B cell (primary cell): ENCODE measurements at regions not wholly inside any gene's neighbourhood (a gene's known extent, or its start where the extent isn't known, plus 50 kb on each side); places are given as distances from the start of the nearest gene placed in this dataset.

Experiments used
- ATAC-seq: fragments of 200-7000 bp; cut with Tn5 transposase; one replicate; pipeline ENCODE4 v1.10.0; 2021; ENCODE audit warnings: low read depth, mild to moderate bottlenecking, moderate number of reproducible peaks, moderate library complexity
- CTCF ChIA-PET: fragments of 350-600 bp; sonication (Branson Sonifier 250); formaldehyde crosslinking; loops from one replicate; lab custom pipeline; 2021; ENCODE audit warnings: antibody characterized with exemption, inconsistent platforms; lab: Charles Lee
- POLR2A ChIA-PET: fragments of 350-600 bp; sonication (Branson Sonifier 250); formaldehyde crosslinking; loops from one replicate; lab custom pipeline; 2021; ENCODE audit warnings: antibody characterized with exemption; lab: Charles Lee
- DNase-seq: peaks from one replicate; pipeline ENCODE4 v3.0.0; 2013
- H2AFZ ChIP-seq: 2 replicates; pipeline ENCODE4 v1.6.1; 2012; ENCODE audit warnings: mild to moderate bottlenecking, low read depth, low read length; ENCODE audit not compliant: insufficient read depth, poor library complexity, severe bottlenecking
- H3K27ac ChIP-seq, 2 donors: 1 replicate in 1 of 2; 2 replicates in 1 of 2; pipeline ENCODE4 v1.5.1; 2012 to 2013; ENCODE audit warnings: low read length in 2 of 2, mild to moderate bottlenecking in 2 of 2, moderate library complexity in 1 of 2
- H3K27me3 ChIP-seq, 4 experiments: fragments of 200-600 bp in 1 of 4; sonication (generic) in 1 of 4; replicated peaks in 1 of 4; 1 replicate in 2 of 4; 2 replicates in 2 of 4; pipeline versions ENCODE4 v1.6.1 to v1.7.0; 2013 to 2016; ENCODE audit warnings: low read length in 3 of 4, mild to moderate bottlenecking in 2 of 4, mixed read lengths in 1 of 4, moderate library complexity in 1 of 4; ENCODE audit not compliant: insufficient read depth in 4 of 4, control insufficient read depth in 3 of 4; ENCODE audit errors: control extremely low read depth in 1 of 4
- H3K36me3 ChIP-seq, 2 experiments: replicated peaks in 1 of 2; 1 replicate in 1 of 2; 2 replicates in 1 of 2; pipeline versions ENCODE4 v1.6.1 to v1.7.1; 2013; ENCODE audit warnings: low read length in 1 of 2; ENCODE audit not compliant: insufficient read depth in 2 of 2, control insufficient read depth in 1 of 2; ENCODE audit errors: control extremely low read depth in 1 of 2, extremely low read depth in 1 of 2
- H3K4me1 ChIP-seq, 2 donors: fragments of 200-600 bp in 1 of 2; sonication (generic) in 1 of 2; 1 replicate in 1 of 2; 2 replicates in 1 of 2; pipeline versions ENCODE4 v1.5.1 to v1.6.1; 2013 to 2017; ENCODE audit warnings: low read length in 2 of 2; ENCODE audit not compliant: control insufficient read depth in 2 of 2, insufficient read depth in 2 of 2
- H3K4me2 ChIP-seq: replicated peaks from 2 replicates; pipeline ENCODE3; 2012; ENCODE audit warnings: mild to moderate bottlenecking, low read depth, low read length; ENCODE audit not compliant: poor library complexity, severe bottlenecking
- H3K4me3 ChIP-seq, 5 experiments: fragments of 200-600 bp in 1 of 5; sonication (generic) in 1 of 5; 1 replicate in 3 of 5; 2 replicates in 2 of 5; pipeline versions ENCODE4 v1.5.1 to v1.7.0; 2011 to 2016; ENCODE audit warnings: low read length in 4 of 5, mild to moderate bottlenecking in 4 of 5, low read depth in 2 of 5, control low read depth in 1 of 5, moderate library complexity in 1 of 5; ENCODE audit not compliant: insufficient read depth in 1 of 5; ENCODE audit errors: control extremely low read depth in 1 of 5, extremely low read depth in 1 of 5
- H3K79me2 ChIP-seq: fragments of 200-600 bp; sonication (generic); one replicate; pipeline ENCODE4 v1.6.0; 2016; ENCODE audit warnings: low read length; ENCODE audit not compliant: control insufficient read depth, insufficient read depth
- H3K9ac ChIP-seq: fragments of 200-600 bp; sonication (generic); 2 replicates; pipeline ENCODE4 v1.6.1; 2017; ENCODE audit warnings: mild to moderate bottlenecking, low read length, moderate library complexity
- H3K9me3 ChIP-seq, 3 donors: one replicate each; pipeline versions ENCODE4 v1.6.1 to v1.7.1; 2013; ENCODE audit warnings: low read length in 2 of 3; ENCODE audit not compliant: control insufficient read depth in 2 of 3, insufficient read depth in 1 of 3; ENCODE audit errors: control extremely low read depth in 1 of 3
- H4K20me1 ChIP-seq: 2 replicates; pipeline ENCODE4 v1.6.0; 2012; ENCODE audit warnings: mild to moderate bottlenecking, low read length; ENCODE audit not compliant: insufficient read depth, control insufficient read depth, poor library complexity, severe bottlenecking
- H3K27ac Mint-ChIP-seq: one replicate; pipeline ENCODE4 v1.8.0; 2021; ENCODE audit warnings: mixed read lengths
- H3K27me3 Mint-ChIP-seq: one replicate; pipeline ENCODE4 v1.8.0; 2021; ENCODE audit warnings: mixed read lengths
- H3K4me1 Mint-ChIP-seq: one replicate; pipeline ENCODE4 v1.8.0; 2021; ENCODE audit warnings: mixed read lengths
- H3K4me3 Mint-ChIP-seq: one replicate; pipeline ENCODE4 v1.8.0; 2021; ENCODE audit warnings: mixed read lengths
- H3K9me3 Mint-ChIP-seq: one replicate; pipeline ENCODE4 v1.8.0; 2022; ENCODE audit warnings: mixed read lengths; ENCODE audit not compliant: insufficient read depth
- CTCF ChIP-seq: fragments of 200-600 bp; IDR thresholded peaks from one replicate; pipeline ENCODE4 v1.8.0; 2022; ENCODE audit warnings: antibody characterized with exemption, mild to moderate bottlenecking
- EZH2 ChIP-seq: IDR thresholded peaks from 2 replicates; pipeline ENCODE4 v1.6.1; 2012; ENCODE audit warnings: borderline replicate concordance, low read depth, mild to moderate bottlenecking, moderate library complexity, low read length; ENCODE audit not compliant: insufficient read depth, poor library complexity, severe bottlenecking
- WGBS: methylation state at CpG from one replicate; pipeline ENCODE4 v1.1.5; 2013; ENCODE audit warnings: missing lambda C conversion rate; ENCODE audit not compliant: insufficient coverage; 5-methylcytosine and 5-hydroxymethylcytosine counted together
- intact Hi-C: fragments of 100-400 bp; cut with micrococcal nuclease; formaldehyde crosslinking; loops from one replicate; pipeline ENCODE4 v1.10.0; 2022

- ATAC-seq (no peak), DNase-seq (no peak)
- Mint-ChIP-seq H3K9me3 (peaks cover 8% of the 10 kb centered on the region), H3K4me3 (no peak overlapping the region), H3K27me3 (no peaks in the 10 kb centered on the region), H3K27ac (no peak overlapping the region), H3K4me1 (no peaks in the 10 kb centered on the region)
- TF ChIP-seq CTCF (no peak), EZH2 (no peak)
- Histone ChIP-seq H3K27me3 (peaks cover 0 to 4% (median 0%) of the 10 kb centered on the region in 4 experiments), H3K4me1 (no peaks in the 10 kb centered on the region), H3K9me3 (peaks cover 0 to 6% (median 6%) of the 10 kb centered on the region in 3 donors), H2AFZ (no peak overlapping the region), H3K4me2 (no peak overlapping the region), H3K79me2 (no peaks in the 10 kb centered on the region), H3K9ac (no peak overlapping the region), H3K27ac (no peak overlapping the region), H3K4me3 (no peak overlapping the region), H3K36me3 (no peaks in the 10 kb centered on the region), H4K20me1 (no peaks in the 10 kb centered on the region)
- CTCF ChIA-PET, result no interaction called here
- WGBS, result 72% methylated on average over 2 of the region's 3 CpGs
- intact Hi-C loops, result no loop called here
- POLR2A ChIA-PET, result no interaction called here
These were observed 322.7 kb upstream of the DUSP10 start for GRCh38 chr1:222064388-222065211.

DNA sequence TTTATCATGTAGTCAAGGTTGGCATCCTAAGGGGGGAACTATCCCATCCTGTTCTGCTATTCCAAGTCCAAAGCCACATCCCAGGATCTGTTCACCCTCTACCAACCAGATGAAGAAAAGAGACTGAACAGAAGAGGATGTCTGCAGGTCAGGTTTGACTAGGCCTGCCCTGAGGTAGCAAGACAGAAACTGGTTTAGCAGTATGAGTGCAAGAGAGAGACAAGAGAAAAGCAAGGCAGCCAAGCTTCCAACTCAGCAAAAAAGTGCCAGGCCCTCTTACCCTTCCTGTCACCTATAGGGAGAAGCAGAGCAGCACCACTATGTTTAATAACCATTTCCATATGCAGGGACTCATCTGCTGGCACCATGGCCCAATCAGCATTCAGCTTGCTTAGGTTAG, 320.8 kb upstream of the DUSP10 start:
- Histone ChIP-seq H3K27ac (no peak overlapping the region), H3K36me3 (no peaks in the 10 kb centered on the region), H3K27me3 (no peaks in the 10 kb centered on the region), H3K4me2 (no peak overlapping the region), H2AFZ (no peak overlapping the region), H3K79me2 (no peaks in the 10 kb centered on the region), H3K9me3 (peaks cover 0 to 6% (median 6%) of the 10 kb centered on the region in 3 donors), H3K4me1 (no peaks in the 10 kb centered on the region), H3K4me3 (no peak overlapping the region), H3K9ac (no peak overlapping the region), H4K20me1 (no peaks in the 10 kb centered on the region)
- intact Hi-C loops, result no loop called here
- DNase-seq (no peak), ATAC-seq (no peak)
- ChIA-PET POLR2A (no interaction called here), CTCF (no interaction called here)
- Mint-ChIP-seq H3K4me3 (no peak overlapping the region), H3K27me3 (no peaks in the 10 kb centered on the region), H3K27ac (no peak overlapping the region), H3K9me3 (peaks cover 8% of the 10 kb centered on the region), H3K4me1 (no peaks in the 10 kb centered on the region)
- no peak for TF ChIP-seq CTCF
- TF ChIP-seq EZH2, result no peak
